IMR-90 (cell line): ENCODE measurements at regions not wholly inside any gene's neighbourhood (a gene's known extent, or its start where the extent isn't known, plus 50 kb on each side); places are given as distances from the start of the nearest gene placed in this dataset.
A peak's percentile ranks its signal among the peaks of the same experiment; 100 is the strongest.

ENCODE experiments used
- ATAC-seq: fragments of 200-7000 bp; cut with Tn5 transposase; 2 replicates; pipeline ENCODE4 v1.9.1; 2020; ENCODE audit warnings: low read depth, mild to moderate bottlenecking, moderate library complexity
- BruUV-seq: library from RNA; stranded (reverse); fragments of 400-500 nt; replicated peaks from 2 replicates; lab custom pipeline; 2021; lab: Mats Ljungman, UMichigan
- CTCF ChIA-PET: fragments of 300-600 bp; formaldehyde crosslinking; extraction: SDS; loops from one replicate; lab custom pipeline; 2021; ENCODE audit warnings: antibody characterized with exemption; lab: Yijun Ruan, JAX
- POLR2A ChIA-PET: fragments of 300-600 bp; sonication (Branson Sonifier 250); formaldehyde crosslinking; loops from one replicate; lab custom pipeline; 2022; ENCODE audit warnings: antibody characterized with exemption; ENCODE audit not compliant: unreplicated experiment; lab: Charles Lee
- DNase-seq: peaks from one replicate; pipeline ENCODE4 v3.0.0; 2013
- H2AFZ ChIP-seq: replicated peaks from 2 replicates; pipeline ENCODE3; 2013; ENCODE audit warnings: low read length, mild to moderate bottlenecking; ENCODE audit not compliant: poor library complexity
- H2AK5ac ChIP-seq: 2 replicates; pipeline ENCODE4 v1.6.1; 2013; ENCODE audit warnings: low read depth, low read length, inconsistent platforms
- H2AK9ac ChIP-seq: replicated peaks from 2 replicates; pipeline ENCODE3; 2013; ENCODE audit warnings: mild to moderate bottlenecking, low read depth, low read length, moderate library complexity; ENCODE audit not compliant: poor library complexity
- H2BK120ac ChIP-seq: 2 replicates; pipeline ENCODE4 v1.6.1; 2013; ENCODE audit warnings: low read depth, low read length, inconsistent platforms
- H2BK15ac ChIP-seq: 3 replicates; pipeline ENCODE4 v1.6.1; 2013; ENCODE audit warnings: low read depth, low read length, inconsistent platforms
- H2BK20ac ChIP-seq: 2 replicates; pipeline ENCODE4 v1.6.1; 2013; ENCODE audit warnings: low read depth, mild to moderate bottlenecking, inconsistent platforms, low read length, moderate library complexity
- H2BK5ac ChIP-seq: 2 replicates; pipeline ENCODE4 v1.6.1; 2013; ENCODE audit warnings: mild to moderate bottlenecking, low read depth, low read length, inconsistent platforms; ENCODE audit not compliant: poor library complexity, severe bottlenecking
- H3K14ac ChIP-seq: replicated peaks from 2 replicates; pipeline ENCODE4 v1.6.1; 2013; ENCODE audit warnings: low read depth, low read length, inconsistent platforms
- H3K18ac ChIP-seq: 2 replicates; pipeline ENCODE4 v1.6.1; 2013; ENCODE audit warnings: low read depth, low read length, control low read depth
- H3K23ac ChIP-seq: 2 replicates; pipeline ENCODE4 v1.6.1; 2013; ENCODE audit warnings: low read depth, low read length, inconsistent platforms
- H3K27ac ChIP-seq: 2 replicates; pipeline ENCODE4 v1.5.1; 2013; ENCODE audit warnings: mild to moderate bottlenecking, control low read depth, low read length; ENCODE audit not compliant: insufficient read depth
- H3K27me3 ChIP-seq: 2 replicates; pipeline ENCODE4 v1.6.1; 2013; ENCODE audit warnings: low read length; ENCODE audit not compliant: control insufficient read depth, insufficient read depth
- H3K36me3 ChIP-seq: 2 replicates; pipeline ENCODE4 v1.6.1; 2013; ENCODE audit warnings: low read length, mixed read lengths; ENCODE audit not compliant: control insufficient read depth, insufficient read depth
- H3K4ac ChIP-seq: 2 replicates; pipeline ENCODE4 v1.6.1; 2013; ENCODE audit warnings: low read depth, low read length, inconsistent platforms
- H3K4me1 ChIP-seq: 2 replicates; pipeline ENCODE4 v1.6.1; 2013; ENCODE audit warnings: low read length, mixed read lengths; ENCODE audit not compliant: control insufficient read depth, insufficient read depth
- H3K4me2 ChIP-seq: 2 replicates; pipeline ENCODE4 v1.6.1; 2013; ENCODE audit warnings: low read depth, mild to moderate bottlenecking, control low read depth, low read length, moderate library complexity
- H3K4me3 ChIP-seq: 2 replicates; pipeline ENCODE4 v1.5.1; 2013; ENCODE audit warnings: low read depth, mild to moderate bottlenecking, control low read depth, low read length, moderate library complexity; ENCODE audit not compliant: insufficient read depth
- H3K56ac ChIP-seq: 2 replicates; pipeline ENCODE4 v1.6.1; 2013; ENCODE audit warnings: low read length, inconsistent platforms; ENCODE audit not compliant: insufficient read depth; ENCODE audit errors: extremely low read depth
- H3K79me1 ChIP-seq, 2 experiments: 2 replicates each; pipeline ENCODE4 v1.6.1; 2013; ENCODE audit warnings: low read length in 2 of 2, inconsistent platforms in 1 of 2, low read depth in 1 of 2
- H3K9ac ChIP-seq: 2 replicates; pipeline ENCODE4 v1.6.1; 2013; ENCODE audit warnings: low read depth, low read length, control low read depth
- H3K9me1 ChIP-seq: 2 replicates; pipeline ENCODE4 v1.6.1; 2013; ENCODE audit warnings: low read length, inconsistent platforms; ENCODE audit not compliant: insufficient read depth
- H3K9me3 ChIP-seq: 2 replicates; pipeline ENCODE4 v1.6.1; 2013; ENCODE audit warnings: low read length; ENCODE audit not compliant: control insufficient read depth, insufficient read depth
- H4K20me1 ChIP-seq: 2 replicates; pipeline ENCODE4 v1.6.1; 2013; ENCODE audit warnings: low read length, inconsistent platforms; ENCODE audit not compliant: insufficient read depth
- H4K5ac ChIP-seq: 2 replicates; pipeline ENCODE4 v1.6.1; 2013; ENCODE audit warnings: mild to moderate bottlenecking, low read depth, low read length, control low read depth
- H4K8ac ChIP-seq, 2 experiments: 2 replicates each; pipeline ENCODE4 v1.6.1; 2013; ENCODE audit warnings: low read depth in 2 of 2, low read length in 2 of 2, control low read depth in 1 of 2, inconsistent platforms in 1 of 2
- H4K91ac ChIP-seq: 2 replicates; pipeline ENCODE4 v1.6.1; 2013; ENCODE audit warnings: low read depth, low read length, inconsistent platforms; ENCODE audit not compliant: insufficient read depth
- CEBPB ChIP-seq: IDR thresholded peaks from 2 replicates; pipeline ENCODE4 v1.6.1; 2012; ENCODE audit warnings: low read depth, low read length, improper control_type of control experiment
- CHD1 ChIP-seq: IDR thresholded peaks from 2 replicates; pipeline ENCODE4 v1.6.1; 2012; ENCODE audit warnings: low read depth, low read length, improper control_type of control experiment
- CTCF ChIP-seq: conservative IDR thresholded peaks from 2 replicates; pipeline ENCODE4 v1.5.1; 2012; ENCODE audit warnings: mild to moderate bottlenecking, low read depth, low read length, improper control_type of control experiment
- ELK1 ChIP-seq: fragments of 150-350 bp; IDR thresholded peaks from 2 replicates; pipeline ENCODE4 v1.6.1; 2016; ENCODE audit warnings: low read depth, mild to moderate bottlenecking, low read length, moderate library complexity, borderline replicate concordance
- FOS ChIP-seq: fragments of 150-350 bp; IDR thresholded peaks from 2 replicates; pipeline ENCODE4 v1.6.1; 2016; ENCODE audit warnings: low read depth, low read length
- MAFK ChIP-seq: IDR thresholded peaks from 2 replicates; pipeline ENCODE4 v1.6.1; 2012; ENCODE audit warnings: low read depth, low read length, improper control_type of control experiment
- MAZ ChIP-seq: IDR thresholded peaks from 2 replicates; pipeline ENCODE4 v1.6.1; 2012; ENCODE audit warnings: low read depth, mild to moderate bottlenecking, low read length, improper control_type of control experiment, moderate library complexity, borderline replicate concordance
- MXI1 ChIP-seq: IDR thresholded peaks from 2 replicates; pipeline ENCODE4 v1.6.1; 2012; ENCODE audit warnings: low read depth, mild to moderate bottlenecking, low read length, moderate library complexity, borderline replicate concordance
- NFE2L2 ChIP-seq: fragments of 150-350 bp; IDR thresholded peaks from 2 replicates; pipeline ENCODE4 v1.6.1; 2016; ENCODE audit warnings: low read depth, mild to moderate bottlenecking, low read length
- POLR2A ChIP-seq: IDR thresholded peaks from 2 replicates; pipeline ENCODE4 v1.6.1; 2012; ENCODE audit warnings: mild to moderate bottlenecking, low read depth, low read length
- RAD21 ChIP-seq: IDR thresholded peaks from 2 replicates; pipeline ENCODE4 v1.6.1; 2012; ENCODE audit warnings: low read length, improper control_type of control experiment
- RFX5 ChIP-seq: IDR thresholded peaks from 2 replicates; pipeline ENCODE4 v1.8.0; 2012; ENCODE audit warnings: low read depth, mild to moderate bottlenecking, low read length, moderate library complexity
- SMC3 ChIP-seq: fragments of 150-350 bp; IDR thresholded peaks from 2 replicates; pipeline ENCODE4 v1.6.1; 2016; ENCODE audit warnings: low read depth, mild to moderate bottlenecking, antibody characterized with exemption, low read length, moderate library complexity
- USF2 ChIP-seq: fragments of 150-350 bp; IDR thresholded peaks from 2 replicates; pipeline ENCODE4 v1.6.1; 2017; ENCODE audit warnings: mild to moderate bottlenecking, antibody characterized with exemption, low read length, low read depth
- WGBS, 2 experiments: methylation state at CpG; one replicate each; pipeline versions ENCODE4 v1.1.5 to v1.1.7; 2013; ENCODE audit warnings: missing lambda C conversion rate in 2 of 2; ENCODE audit not compliant: insufficient read length in 1 of 2; ENCODE audit errors: extremely low coverage in 2 of 2; 5-methylcytosine and 5-hydroxymethylcytosine counted together
- dilution Hi-C: fragments of 300-500 bp; cut with HindIII; formaldehyde crosslinking; loops from one replicate; pipeline ENCODE4 v1.14.3; 2018; ENCODE audit warnings: low sequenced_read_pairs; ENCODE audit not compliant: unreplicated experiment
- in situ Hi-C: fragments of 300-500 bp; cut with MboI; formaldehyde crosslinking; loops from 3 replicates; pipeline ENCODE4 v1.14.3; 2019; ENCODE audit warnings: low sequenced_read_pairs, inconsistent platforms, mixed read lengths
- intact Hi-C: fragments of 100-400 bp; cut with micrococcal nuclease; formaldehyde crosslinking; loops from 2 replicates; pipeline ENCODE4 v1.10.0; 2022

DNA sequence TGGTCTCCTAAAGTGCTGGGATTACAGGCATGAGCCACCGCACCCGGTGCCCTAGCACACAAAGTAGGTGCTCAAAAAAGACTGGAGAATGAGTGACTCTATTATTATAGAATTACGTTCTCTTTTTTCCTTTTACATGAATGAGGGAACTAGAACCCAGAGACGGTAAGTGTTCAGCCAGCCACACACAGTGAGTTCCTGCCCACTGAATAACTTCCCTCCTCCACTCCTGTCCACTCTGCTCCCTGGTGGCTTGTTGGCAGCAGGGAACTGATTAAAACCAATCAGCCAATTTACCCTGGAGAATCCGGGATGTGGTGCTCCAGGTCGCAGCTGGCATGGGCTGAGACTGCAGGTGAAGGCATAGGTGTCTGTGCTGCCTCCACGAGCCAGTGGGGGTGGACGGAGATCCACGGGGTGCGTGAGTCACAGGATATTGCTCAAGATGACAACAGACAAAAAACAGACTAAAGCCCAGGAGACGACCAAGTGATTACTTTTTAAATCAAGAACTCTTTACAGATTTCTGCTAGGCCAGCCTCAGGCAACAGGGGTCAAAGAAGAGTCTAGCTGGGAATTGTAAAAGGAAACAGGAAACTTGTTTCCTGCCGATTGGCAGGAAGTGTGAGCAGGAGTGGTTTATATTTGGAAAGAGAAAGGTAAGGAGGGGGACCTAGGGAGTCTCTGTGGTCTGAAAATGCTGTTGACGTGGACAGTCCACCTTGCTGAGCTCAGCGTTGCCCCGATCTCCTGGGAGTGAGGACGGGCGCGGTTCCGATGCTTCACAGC is 95.2 kb upstream of the TP53I11 start:
- peak overlapping the region; percentile 47; the same call in 1 of the 2 replicates for H2AK5ac ChIP-seq
- TF ChIP-seq CEBPB (peak; percentile 91), MAZ (no peak), POLR2A (no peak), CHD1 (no peak), USF2 (peak; percentile 42; the same call in 1 of the 2 replicates), CTCF (no peak), ELK1 (no peak), RAD21 (no peak), MXI1 (no peak), NFE2L2 (no peak), SMC3 (no peak), MAFK (no peak), RFX5 (no peak), FOS (peak; percentile 54)

More for the DNA sequence above, 95.2 kb upstream of the TP53I11 start:
- peak overlapping the region; percentile 19; the same call in 1 of the 2 replicates for H3K27ac ChIP-seq
- intact Hi-C loops = no loop called here
- WGBS, 2 experiments = 72% methylated on average over 5 of the region's 19 CpGs; no CpG with 5 or more reads in 1 of the 2 experiments
- H2AK9ac ChIP-seq = no peak overlapping the region
- no peaks in the 10 kb centered on the region for H3K36me3 ChIP-seq
- H2BK15ac ChIP-seq = no peak overlapping the region
- no peak overlapping the region for H3K56ac ChIP-seq
- no peaks in the 10 kb centered on the region for H4K20me1 ChIP-seq
- H2AFZ ChIP-seq = peak overlapping the region; percentile 9
- H3K14ac ChIP-seq = 0 out of 2 replicates have a peak overlapping the region, but pooled peaks have one; percentile 52
- CTCF ChIA-PET = interaction anchor here (0.7 kb wide), 1 partner anchor 22 kb away, joined by 3 read pairs; no protein-coding TSS in a partner anchor
- H4K8ac ChIP-seq = peak overlapping the region in 1 of 2 experiments; percentile 56; a peak in 2 of 4 replicates
- peak overlapping the region; percentile 74 for H2BK120ac ChIP-seq
- no TSS peak for BruUV-seq
- H3K23ac ChIP-seq = no peak overlapping the region; the same call in 1 of the 2 replicates
- H3K4me1 ChIP-seq = peaks cover 13% of the 10 kb centered on the region
- H3K4me3 ChIP-seq = no peak overlapping the region
- H3K9ac ChIP-seq = no peak overlapping the region
- dilution Hi-C loops = no loop called here
- H2BK20ac ChIP-seq = no peak overlapping the region; the same call in 1 of the 2 replicates
- peaks cover 16% of the 10 kb centered on the region for H3K27me3 ChIP-seq
- in situ Hi-C loops = no loop called here
- DNase-seq = peak; percentile 50
- H4K5ac ChIP-seq = peak overlapping the region; percentile 51; the same call in 1 of the 2 replicates
- peak overlapping the region; percentile 57; the same call in 1 of the 2 replicates for H3K18ac ChIP-seq
- peaks cover 3% of the 10 kb centered on the region; the same call in 1 of the 2 replicates for H3K9me1 ChIP-seq
- POLR2A ChIA-PET = no interaction called here
- no peak overlapping the region for H2BK5ac ChIP-seq
- H4K91ac ChIP-seq = peak overlapping the region; percentile 48; the same call in 1 of the 2 replicates
- H3K79me1 ChIP-seq = no peaks in the 10 kb centered on the region
- ATAC-seq = peak; percentile 40; the same call in 1 of the 2 replicates
- 0 out of 2 replicates have a peak overlapping the region, but pooled peaks have one; percentile 18 for H3K4me2 ChIP-seq
- peak overlapping the region; percentile 52 for H3K4ac ChIP-seq
- H3K9me3 ChIP-seq = no peaks in the 10 kb centered on the region
